Keratinocyte (primary cell): ENCODE measurements at regions not wholly inside any gene's neighbourhood (a gene's known extent, or its start where the extent isn't known, plus 50 kb on each side); places are given as distances from the start of the nearest gene placed in this dataset.
"Not testable (repeated sequence)": the region's sequence is repeated elsewhere in the genome, so short reads cannot be mapped to it uniquely, and the experiment has no call there.

ENCODE experiments used
- DNase-seq: peaks from one replicate; pipeline ENCODE4 v3.0.0-alpha.2; 2011; ENCODE audit warnings: low read depth, missing footprints, low spot score
- FAIRE-seq: peaks from 2 replicates; lab custom pipeline; 2011; peaks lifted over from hg19 to GRCh38; lab: Jason Lieb, UNC
- H2AFZ ChIP-seq: 2 replicates; pipeline ENCODE4 v1.6.0; 2012; ENCODE audit warnings: low read length, control low read depth, inconsistent platforms; ENCODE audit not compliant: control insufficient read depth
- H3K27ac ChIP-seq: 2 replicates; pipeline ENCODE4 v1.5.1; 2011; ENCODE audit warnings: low read length; ENCODE audit not compliant: control insufficient read depth, insufficient read depth
- H3K27me3 ChIP-seq: 3 replicates; pipeline ENCODE4 v1.6.0; 2011; ENCODE audit warnings: low read length; ENCODE audit not compliant: control insufficient read depth, insufficient read depth; ENCODE audit errors: extremely low read depth
- H3K36me3 ChIP-seq, 2 experiments: 2 replicates in 1 of 2; 3 replicates in 1 of 2; pipeline ENCODE4 v1.5.1; 2011; ENCODE audit warnings: low read length in 2 of 2, mild to moderate bottlenecking in 1 of 2; ENCODE audit not compliant: control insufficient read depth in 2 of 2, insufficient read depth in 2 of 2; ENCODE audit errors: extremely low read depth in 1 of 2
- H3K4me1 ChIP-seq: 3 replicates; pipeline ENCODE4 v1.5.1; 2011; ENCODE audit warnings: low read length; ENCODE audit not compliant: control insufficient read depth, insufficient read depth; ENCODE audit errors: extremely low read depth
- H3K4me2 ChIP-seq: 3 replicates; pipeline ENCODE4 v1.6.0; 2011; ENCODE audit warnings: low read depth, low read length; ENCODE audit not compliant: control insufficient read depth, insufficient read depth; ENCODE audit errors: extremely low read depth
- H3K4me3 ChIP-seq, 3 experiments: fragments of 200-600 bp in 1 of 3; sonication (generic) in 1 of 3; 2 replicates in 2 of 3; 3 replicates in 1 of 3; pipeline ENCODE4 v1.5.1; 2011 to 2016; ENCODE audit warnings: low read length in 3 of 3, mild to moderate bottlenecking in 3 of 3, control low read depth in 2 of 3, inconsistent platforms in 1 of 3, low read depth in 1 of 3, mixed read lengths in 1 of 3, mixed run types in 1 of 3, moderate library complexity in 1 of 3; ENCODE audit not compliant: control insufficient read depth in 2 of 3, insufficient read depth in 2 of 3; ENCODE audit errors: extremely low read depth in 1 of 3
- H3K79me2 ChIP-seq: 2 replicates; pipeline ENCODE4 v1.6.0; 2012; ENCODE audit warnings: low read length; ENCODE audit not compliant: control insufficient read depth, insufficient read depth
- H3K9ac ChIP-seq: 3 replicates; pipeline ENCODE4 v1.6.0; 2011; ENCODE audit warnings: low read length; ENCODE audit not compliant: control insufficient read depth, insufficient read depth; ENCODE audit errors: extremely low read depth
- H3K9me1 ChIP-seq: 3 replicates; pipeline ENCODE4 v1.6.0; 2011; ENCODE audit warnings: low read length; ENCODE audit not compliant: control insufficient read depth, insufficient read depth; ENCODE audit errors: extremely low read depth
- H3K9me3 ChIP-seq: 2 replicates; pipeline ENCODE4 v1.5.1; 2012; ENCODE audit warnings: low read depth, low read length; ENCODE audit not compliant: control insufficient read depth
- H4K20me1 ChIP-seq: 3 replicates; pipeline ENCODE4 v1.6.0; 2011; ENCODE audit warnings: low read length; ENCODE audit not compliant: control insufficient read depth, insufficient read depth; ENCODE audit errors: extremely low read depth
- EZH2 ChIP-seq: IDR thresholded peaks from one replicate; pipeline ENCODE4 v1.6.1; 2012; ENCODE audit warnings: inconsistent platforms, mild to moderate bottlenecking, low read length, moderate library complexity
- dilution Hi-C: fragments of 300-500 bp; cut with MboI; formaldehyde crosslinking; loops from one replicate; pipeline ENCODE4 v1.7.0; 2020; ENCODE audit warnings: low sequenced_read_pairs; ENCODE audit not compliant: extremely low pct_ligation_motif_present
- TF ChIP-seq, protein P1 (sequence below), 3 experiments: IDR thresholded peaks in 1 of 3; conservative IDR thresholded peaks in 1 of 3; optimal IDR thresholded peaks in 1 of 3; 2 replicates in 2 of 3; 3 replicates in 1 of 3; pipeline versions ENCODE3 to v1.5.1; 2011; ENCODE audit warnings: low read length in 3 of 3, mild to moderate bottlenecking in 3 of 3, moderate library complexity in 2 of 3, control low read depth in 1 of 3, inconsistent platforms in 1 of 3; ENCODE audit not compliant: insufficient read depth in 2 of 3; ENCODE audit errors: extremely low read depth in 1 of 3

DNA sequence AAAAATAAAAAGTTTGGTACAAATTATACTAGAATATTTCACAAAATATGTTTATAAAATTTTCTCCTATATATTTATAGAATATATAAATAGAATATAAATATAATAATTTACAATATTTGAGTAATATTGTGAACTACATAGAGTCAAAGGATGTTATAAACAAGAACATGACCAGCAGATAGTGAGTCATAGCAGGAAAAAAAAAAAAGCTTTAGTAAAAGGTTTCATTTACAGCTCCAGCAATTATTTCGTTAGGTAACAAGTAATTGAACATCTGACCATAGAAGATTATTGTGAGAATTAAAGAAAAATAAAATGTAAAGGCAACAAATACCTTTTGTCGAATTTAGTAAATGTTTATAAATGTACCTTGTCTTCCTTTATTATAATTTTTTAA lies 864.1 kb downstream of the PCDH17 start:
- H3K27me3 ChIP-seq: no peaks in the 10 kb centered on the region

DNA sequence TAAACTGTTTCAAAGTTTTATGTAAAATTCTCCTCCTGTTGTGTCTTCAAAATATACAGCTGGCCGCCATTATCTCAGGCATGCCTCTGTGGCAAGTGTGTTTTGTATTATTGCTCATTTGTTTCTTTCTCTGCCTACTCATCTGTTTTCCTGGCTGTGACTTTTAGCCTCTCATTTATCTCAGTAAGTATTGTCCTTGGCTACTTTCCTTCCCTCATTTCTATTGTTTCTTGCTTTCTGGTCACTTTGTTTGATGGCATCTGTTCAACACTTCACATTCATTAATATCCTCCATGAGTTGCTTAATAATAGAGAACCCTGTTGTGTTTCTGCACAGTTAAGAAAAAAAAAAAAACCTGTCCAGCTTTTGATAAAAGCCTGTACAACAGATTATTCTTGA lies 869.4 kb downstream of the PCDH17 start:
- Histone ChIP-seq H3K27me3 (no peaks in the 10 kb centered on the region), H3K4me2 (no peak overlapping the region), H3K79me2 (no peaks in the 10 kb centered on the region), H2AFZ (no peak overlapping the region), H3K36me3 (no peaks in the 10 kb centered on the region), H3K27ac (no peak overlapping the region), H3K4me3 (no peak overlapping the region), H4K20me1 (no peaks in the 10 kb centered on the region), H3K9me1 (no peaks in the 10 kb centered on the region), H3K9me3 (no peaks in the 10 kb centered on the region), H3K4me1 (no peaks in the 10 kb centered on the region), H3K9ac (no peak overlapping the region)
- dilution Hi-C loops: no loop called here
- FAIRE-seq (no peak), DNase-seq (no peak)
- no peak for TF ChIP-seq EZH2
- TF ChIP-seq, protein P1, sequence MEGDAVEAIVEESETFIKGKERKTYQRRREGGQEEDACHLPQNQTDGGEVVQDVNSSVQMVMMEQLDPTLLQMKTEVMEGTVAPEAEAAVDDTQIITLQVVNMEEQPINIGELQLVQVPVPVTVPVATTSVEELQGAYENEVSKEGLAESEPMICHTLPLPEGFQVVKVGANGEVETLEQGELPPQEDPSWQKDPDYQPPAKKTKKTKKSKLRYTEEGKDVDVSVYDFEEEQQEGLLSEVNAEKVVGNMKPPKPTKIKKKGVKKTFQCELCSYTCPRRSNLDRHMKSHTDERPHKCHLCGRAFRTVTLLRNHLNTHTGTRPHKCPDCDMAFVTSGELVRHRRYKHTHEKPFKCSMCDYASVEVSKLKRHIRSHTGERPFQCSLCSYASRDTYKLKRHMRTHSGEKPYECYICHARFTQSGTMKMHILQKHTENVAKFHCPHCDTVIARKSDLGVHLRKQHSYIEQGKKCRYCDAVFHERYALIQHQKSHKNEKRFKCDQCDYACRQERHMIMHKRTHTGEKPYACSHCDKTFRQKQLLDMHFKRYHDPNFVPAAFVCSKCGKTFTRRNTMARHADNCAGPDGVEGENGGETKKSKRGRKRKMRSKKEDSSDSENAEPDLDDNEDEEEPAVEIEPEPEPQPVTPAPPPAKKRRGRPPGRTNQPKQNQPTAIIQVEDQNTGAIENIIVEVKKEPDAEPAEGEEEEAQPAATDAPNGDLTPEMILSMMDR (optimal IDR thresholded peaks at IDR 0.05 in 1 of 3, IDR thresholded peaks at IDR 0.05 in 1 of 3, conservative IDR thresholded peaks at IDR 0.05 in 1 of 3; ENCODE audit: extremely low read depth in 1 of 3, insufficient read depth in 2 of 3, low read length in 3 of 3): no peak

More for the DNA sequence above, 864.1 kb downstream of the PCDH17 start:
- no peak overlapping the region for H3K9ac ChIP-seq
- dilution Hi-C loops: no loop called here
- no peak overlapping the region for H2AFZ ChIP-seq
- H3K4me1 ChIP-seq: no peaks in the 10 kb centered on the region
- H3K9me1 ChIP-seq: no peaks in the 10 kb centered on the region
- FAIRE-seq: no peak
- no peak overlapping the region for H3K4me2 ChIP-seq
- H3K79me2 ChIP-seq: no peaks in the 10 kb centered on the region
- H4K20me1 ChIP-seq: no peaks in the 10 kb centered on the region
- H3K9me3 ChIP-seq: no peaks in the 10 kb centered on the region
- DNase-seq: no peak
- no peak for TF ChIP-seq EZH2
- TF ChIP-seq, protein P1 (optimal IDR thresholded peaks at IDR 0.05 in 1 of 3, IDR thresholded peaks at IDR 0.05 in 1 of 3, conservative IDR thresholded peaks at IDR 0.05 in 1 of 3; ENCODE audit: extremely low read depth in 1 of 3, insufficient read depth in 2 of 3, low read length in 3 of 3): no peak
- no peaks in the 10 kb centered on the region for H3K36me3 ChIP-seq
- H3K4me3 ChIP-seq: no peak overlapping the region
- no peak overlapping the region for H3K27ac ChIP-seq

DNA sequence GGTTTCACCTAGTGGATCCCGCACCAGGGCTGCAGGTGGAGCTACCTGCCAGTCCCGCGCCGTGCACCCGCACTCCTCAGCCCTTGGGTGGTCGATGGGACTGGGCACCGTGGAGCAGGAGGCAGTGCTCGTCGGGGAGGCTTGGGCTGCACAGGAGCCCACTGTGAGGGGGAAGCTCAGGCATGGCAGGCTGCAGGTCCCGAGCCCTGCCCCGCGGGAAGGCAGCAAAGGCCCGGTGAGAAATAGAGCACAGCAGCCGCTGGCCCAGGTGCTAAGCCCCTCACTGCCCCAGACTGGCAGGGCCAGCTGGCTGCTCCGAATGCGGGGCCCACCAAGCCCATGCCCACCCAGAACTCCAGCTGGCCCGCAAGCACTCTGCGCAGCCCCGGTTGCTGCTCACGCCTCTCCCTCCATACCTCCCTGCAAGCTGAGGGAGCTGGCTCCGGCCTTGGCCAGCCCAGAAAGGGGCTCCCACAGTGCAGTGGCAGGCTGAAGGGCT lies 872.7 kb downstream of the PCDH17 start:
- H3K36me3 ChIP-seq, H3K4me2 ChIP-seq, H3K9me3 ChIP-seq, H3K27ac ChIP-seq, FAIRE-seq, H3K79me2 ChIP-seq, H3K9me1 ChIP-seq, H2AFZ ChIP-seq, H3K4me3 ChIP-seq, H3K27me3 ChIP-seq, H3K4me1 ChIP-seq, H4K20me1 ChIP-seq, DNase-seq, H3K9ac ChIP-seq, dilution Hi-C loops: not testable (repeated sequence)

DNA sequence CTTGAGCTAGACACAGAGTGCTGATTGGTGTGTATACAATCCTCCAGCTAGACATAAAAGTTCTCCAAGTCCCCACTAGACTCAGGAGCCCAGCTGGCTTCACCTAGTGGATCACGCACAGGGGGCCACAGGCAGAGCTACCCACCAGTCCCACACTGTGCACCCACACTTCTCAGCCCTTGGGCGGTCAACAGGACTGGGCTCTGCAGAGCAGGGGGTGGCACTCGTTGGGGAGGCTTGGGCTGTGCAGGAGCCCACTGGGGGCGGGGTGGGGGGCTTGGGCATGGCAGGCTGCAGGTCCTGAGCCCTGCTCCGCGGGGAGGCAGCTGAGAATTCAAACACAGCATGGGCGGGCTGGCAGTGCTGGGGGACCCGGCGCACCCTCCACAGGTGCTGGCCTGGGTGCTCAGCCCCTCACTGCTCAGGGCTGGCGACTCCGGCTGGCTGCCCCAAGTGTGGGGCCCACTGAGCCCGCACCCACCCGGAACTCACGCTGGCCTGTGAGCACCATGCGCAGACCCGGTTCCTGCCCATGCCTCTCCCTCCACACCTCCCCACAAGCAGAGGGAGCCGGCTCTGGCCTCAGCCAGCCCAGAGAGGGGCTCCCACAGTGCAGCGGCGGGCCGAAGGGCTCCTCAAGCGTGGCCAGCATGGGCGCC lies 873.8 kb downstream of the PCDH17 start:
- H3K27ac ChIP-seq, H2AFZ ChIP-seq, H4K20me1 ChIP-seq, H3K79me2 ChIP-seq, DNase-seq, H3K4me1 ChIP-seq, H3K9me3 ChIP-seq, H3K27me3 ChIP-seq, dilution Hi-C loops, H3K36me3 ChIP-seq, H3K4me3 ChIP-seq, H3K4me2 ChIP-seq, H3K9me1 ChIP-seq, FAIRE-seq, H3K9ac ChIP-seq: not testable (repeated sequence)
